H1 (cell line): ENCODE measurements at regions not wholly inside any gene's neighbourhood (a gene's known extent, or its start where the extent isn't known, plus 50 kb on each side); places are given as distances from the start of the nearest gene placed in this dataset.

ENCODE experiments used
- FOSL1 ChIP-seq: IDR thresholded peaks from 2 replicates; pipeline ENCODE4 v1.6.1; 2011; ENCODE audit warnings: mild to moderate bottlenecking, low read depth, low read length, moderate library complexity; ENCODE audit not compliant: insufficient read depth
- RXRA ChIP-seq: IDR thresholded peaks from 2 replicates; pipeline ENCODE4 v1.6.1; 2011; ENCODE audit warnings: low read depth, mild to moderate bottlenecking, low read length, moderate library complexity; ENCODE audit not compliant: insufficient read depth
- SAP30 ChIP-seq: fragments of 300-600 bp; sonication (generic); IDR thresholded peaks from 2 replicates; pipeline ENCODE4 v1.7.1; 2012; ENCODE audit warnings: low read length, moderate library complexity, mild to moderate bottlenecking, inconsistent platforms; ENCODE audit not compliant: insufficient read depth, insufficient replicate concordance
- SP2 ChIP-seq: IDR thresholded peaks from 2 replicates; pipeline ENCODE4 v1.6.1; 2012; ENCODE audit warnings: mild to moderate bottlenecking, low read length, inconsistent platforms
- SP4 ChIP-seq: IDR thresholded peaks from 2 replicates; pipeline ENCODE4 v1.6.1; 2012; ENCODE audit warnings: low read length, inconsistent platforms

DNA sequence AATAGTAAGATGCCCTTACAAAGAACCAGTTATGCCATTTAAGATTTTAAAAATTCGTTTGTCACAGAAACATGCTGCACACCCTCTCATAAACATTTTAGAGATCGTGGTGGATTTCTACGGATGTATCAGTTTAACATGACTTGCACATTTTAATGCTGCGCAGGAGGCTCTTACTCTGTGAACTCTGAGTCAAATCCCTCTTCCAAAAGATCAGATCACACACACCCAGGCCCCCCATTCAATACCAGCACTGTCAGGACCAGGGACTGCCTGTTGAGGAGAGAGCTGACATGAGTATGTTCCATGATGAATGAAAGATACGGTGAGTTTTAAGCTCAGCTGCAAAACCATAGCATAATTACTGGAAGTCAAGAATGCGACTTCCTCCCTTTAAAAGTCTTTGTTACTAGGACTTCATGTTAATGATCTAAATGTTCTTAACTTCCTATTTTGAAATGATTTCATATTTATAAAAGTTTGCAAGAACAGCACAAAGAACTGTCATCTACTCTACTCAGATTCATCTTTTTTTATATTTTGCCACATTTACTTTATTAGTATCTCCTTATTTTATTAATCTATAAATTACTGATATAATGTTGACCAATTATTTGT is 500.2 kb downstream of the GLRX3 start (continued):
- TF ChIP-seq SP4 (no peak), SAP30 (no peak), RXRA (no peak), SP2 (no peak), FOSL1 (no peak)
